ENCODE measurements at regions not wholly inside any gene's neighbourhood (a gene's known extent, or its start where the extent isn't known, plus 50 kb on each side); places are given as distances from the start of the nearest gene placed in this dataset.

DNA sequence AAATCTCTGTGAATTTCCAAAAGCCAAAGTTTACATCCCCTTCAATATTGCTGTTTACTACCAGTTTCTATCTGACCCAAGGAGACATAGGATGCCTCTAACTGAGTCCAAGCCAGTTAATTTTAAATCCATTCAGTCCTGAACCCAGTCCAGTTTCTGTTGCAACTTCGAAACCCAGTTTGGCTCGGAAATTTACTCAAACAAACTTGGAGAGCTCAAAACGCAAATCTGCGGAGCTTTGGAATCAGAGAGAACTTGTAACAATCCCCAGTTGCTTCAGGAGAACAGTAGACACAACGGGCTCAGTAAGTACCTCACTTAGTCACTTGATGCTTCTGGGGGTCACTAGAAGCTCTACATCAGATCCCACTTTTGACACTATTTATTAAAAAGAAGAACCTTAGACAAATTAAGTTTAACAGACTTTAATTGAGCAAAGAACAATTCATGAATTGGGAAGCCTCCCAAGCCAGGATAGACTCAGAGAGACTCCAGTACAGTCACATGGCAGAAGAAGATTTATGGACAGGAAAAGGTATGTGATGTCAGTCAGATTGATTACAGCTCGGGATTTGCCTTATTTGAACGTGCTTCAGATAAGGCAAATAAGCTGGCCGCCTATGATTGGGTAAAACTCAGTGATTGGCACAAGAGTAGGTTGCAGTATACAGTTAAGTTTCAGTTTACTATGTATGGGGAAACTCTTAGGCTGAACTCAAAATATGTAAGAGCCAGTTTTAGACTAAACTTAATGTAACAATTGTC lies 118.0 kb downstream of the RFPL4B start:
- peaks cover 17% of the 10 kb centered on the region for H3K4me1 Mint-ChIP-seq (ENCODE audit: low read depth, unreplicated experiment)
- Histone ChIP-seq H3K9me3 (ENCODE audit: insufficient read depth, low read depth, low read length) (no peaks in the 10 kb centered on the region), H3K9ac (ENCODE audit: low read length) (no peak overlapping the region), H3K27me3 (ENCODE audit: insufficient read depth, low read length) (no peaks in the 10 kb centered on the region), H3K4me1 (ENCODE audit: insufficient read depth, low read length) (peaks cover 8% of the 10 kb centered on the region), H3K27ac (ENCODE audit: low read depth, low read length) (no peak overlapping the region), H3K79me2 (ENCODE audit: insufficient read depth, low read length) (no peaks in the 10 kb centered on the region), H3K4me3 (ENCODE audit: insufficient read depth, low read depth, low read length) (no peak overlapping the region), H3K4me2 (ENCODE audit: low read length) (no peak overlapping the region), H3K36me3 (ENCODE audit: insufficient read depth, low read length) (no peaks in the 10 kb centered on the region), H2AFZ (ENCODE audit: low read depth, low read length) (no peak overlapping the region), H4K20me1 (ENCODE audit: insufficient read depth, low read length) (no peaks in the 10 kb centered on the region)
- TF ChIP-seq, protein P1, sequence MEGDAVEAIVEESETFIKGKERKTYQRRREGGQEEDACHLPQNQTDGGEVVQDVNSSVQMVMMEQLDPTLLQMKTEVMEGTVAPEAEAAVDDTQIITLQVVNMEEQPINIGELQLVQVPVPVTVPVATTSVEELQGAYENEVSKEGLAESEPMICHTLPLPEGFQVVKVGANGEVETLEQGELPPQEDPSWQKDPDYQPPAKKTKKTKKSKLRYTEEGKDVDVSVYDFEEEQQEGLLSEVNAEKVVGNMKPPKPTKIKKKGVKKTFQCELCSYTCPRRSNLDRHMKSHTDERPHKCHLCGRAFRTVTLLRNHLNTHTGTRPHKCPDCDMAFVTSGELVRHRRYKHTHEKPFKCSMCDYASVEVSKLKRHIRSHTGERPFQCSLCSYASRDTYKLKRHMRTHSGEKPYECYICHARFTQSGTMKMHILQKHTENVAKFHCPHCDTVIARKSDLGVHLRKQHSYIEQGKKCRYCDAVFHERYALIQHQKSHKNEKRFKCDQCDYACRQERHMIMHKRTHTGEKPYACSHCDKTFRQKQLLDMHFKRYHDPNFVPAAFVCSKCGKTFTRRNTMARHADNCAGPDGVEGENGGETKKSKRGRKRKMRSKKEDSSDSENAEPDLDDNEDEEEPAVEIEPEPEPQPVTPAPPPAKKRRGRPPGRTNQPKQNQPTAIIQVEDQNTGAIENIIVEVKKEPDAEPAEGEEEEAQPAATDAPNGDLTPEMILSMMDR (IDR thresholded peaks at IDR 0.05; ENCODE audit: insufficient read depth, low read depth, low read length) = no peak
- TF ChIP-seq EZH2 (IDR thresholded peaks at IDR 0.05; ENCODE audit: insufficient read depth, low read length) = no peak
- H3K27me3 Mint-ChIP-seq (ENCODE audit: low read depth, unreplicated experiment) = no peaks in the 10 kb centered on the region
- FAIRE-seq (no peak), DNase-seq (ENCODE audit: low read depth) (no peak)
- H3K36me3 Mint-ChIP-seq (ENCODE audit: low read depth, unreplicated experiment) = no peaks in the 10 kb centered on the region
- H3K9me3 Mint-ChIP-seq (ENCODE audit: unreplicated experiment) = peaks cover 4% of the 10 kb centered on the region
- peak overlapping the region; percentile 83 for H3K27ac Mint-ChIP-seq (ENCODE audit: unreplicated experiment)
- no peak overlapping the region for H3K4me3 Mint-ChIP-seq (ENCODE audit: unreplicated experiment)

DNA sequence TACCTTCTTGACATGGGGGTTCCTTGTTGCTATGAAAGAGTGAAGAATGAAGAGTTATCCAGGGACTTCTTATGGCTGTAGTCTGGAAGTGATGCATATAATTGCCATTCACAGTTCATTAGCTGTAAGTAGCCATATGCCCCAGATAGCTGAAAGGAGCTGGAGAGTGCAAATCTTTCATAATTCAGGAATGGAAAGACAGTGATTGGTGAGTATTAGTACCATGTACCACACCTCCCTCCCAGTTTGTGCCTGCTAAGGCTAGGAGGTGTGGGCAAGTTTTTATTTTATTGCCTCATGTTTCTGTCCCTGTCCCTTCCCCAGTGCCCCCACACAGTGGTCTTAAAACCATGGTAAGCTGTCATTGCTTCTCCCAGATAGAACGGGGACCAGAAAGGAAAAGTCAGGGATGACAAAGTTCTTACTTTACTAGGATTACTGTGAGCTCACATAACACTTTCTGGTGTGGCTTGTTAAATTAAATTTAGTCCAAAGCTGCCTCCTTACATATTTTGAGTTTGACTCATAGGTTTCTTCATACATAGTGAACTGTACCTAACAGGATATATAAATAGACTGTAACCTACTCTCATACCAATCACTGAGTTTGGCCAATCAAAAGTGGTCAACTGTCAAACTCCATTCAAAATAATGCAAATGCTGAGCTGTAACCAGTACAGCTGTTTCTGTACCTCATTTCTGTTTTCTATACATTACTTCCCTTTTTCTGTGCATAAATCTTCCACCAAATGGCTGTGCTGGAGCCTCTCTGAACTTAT lies 119.4 kb downstream of the RFPL4B start:
- peak; percentile 83 for FAIRE-seq
- TF ChIP-seq, protein P1 (IDR thresholded peaks at IDR 0.05; ENCODE audit: insufficient read depth, low read depth, low read length) = no peak
- no peak for TF ChIP-seq EZH2 (IDR thresholded peaks at IDR 0.05; ENCODE audit: insufficient read depth, low read length)

More for the DNA sequence above, 119.4 kb downstream of the RFPL4B start:
- H4K20me1 ChIP-seq (ENCODE audit: insufficient read depth, low read length) = no peaks in the 10 kb centered on the region
- peak overlapping the region; percentile 59 for H3K4me2 ChIP-seq (ENCODE audit: low read length)
- peaks cover 8% of the 10 kb centered on the region for H3K4me1 ChIP-seq (ENCODE audit: insufficient read depth, low read length)
- H3K4me3 Mint-ChIP-seq (ENCODE audit: unreplicated experiment) = no peak overlapping the region
- H3K9me3 ChIP-seq (ENCODE audit: insufficient read depth, low read depth, low read length) = no peaks in the 10 kb centered on the region
- peak; percentile 81 for DNase-seq (ENCODE audit: low read depth)
- no peaks in the 10 kb centered on the region for H3K27me3 ChIP-seq (ENCODE audit: insufficient read depth, low read length)
- no peak overlapping the region for H3K4me3 ChIP-seq (ENCODE audit: insufficient read depth, low read depth, low read length)
- no peaks in the 10 kb centered on the region for H3K36me3 ChIP-seq (ENCODE audit: insufficient read depth, low read length)
- no peaks in the 10 kb centered on the region for H3K27me3 Mint-ChIP-seq (ENCODE audit: low read depth, unreplicated experiment)
- peaks cover 4% of the 10 kb centered on the region for H3K9me3 Mint-ChIP-seq (ENCODE audit: unreplicated experiment)
- peak overlapping the region; percentile 90 for H3K27ac Mint-ChIP-seq (ENCODE audit: unreplicated experiment)
- H3K36me3 Mint-ChIP-seq (ENCODE audit: low read depth, unreplicated experiment) = no peaks in the 10 kb centered on the region
- no peaks in the 10 kb centered on the region for H3K79me2 ChIP-seq (ENCODE audit: insufficient read depth, low read length)
- H3K9ac ChIP-seq (ENCODE audit: low read length) = peak overlapping the region; percentile 48
- peak overlapping the region; percentile 79 for H3K27ac ChIP-seq (ENCODE audit: low read depth, low read length)
- peaks cover 19% of the 10 kb centered on the region for H3K4me1 Mint-ChIP-seq (ENCODE audit: low read depth, unreplicated experiment)
- peak overlapping the region; percentile 12 for H2AFZ ChIP-seq (ENCODE audit: low read depth, low read length)
